Endodermal cell (in vitro differentiated cells): ENCODE measurements at regions not wholly inside any gene's neighbourhood (a gene's known extent, or its start where the extent isn't known, plus 50 kb on each side); places are given as distances from the start of the nearest gene placed in this dataset.

Source experiments
- DNase-seq: peaks from one replicate; pipeline ENCODE4 v3.0.0-alpha.2; 2017
- H3K27ac ChIP-seq: 2 replicates; pipeline ENCODE4 v1.5.1; 2013; ENCODE audit warnings: mild to moderate bottlenecking, low read depth, low read length, moderate library complexity
- H3K27me3 ChIP-seq: 2 replicates; pipeline ENCODE4 v1.6.1; 2013; ENCODE audit warnings: mild to moderate bottlenecking, low read length, moderate library complexity; ENCODE audit not compliant: insufficient read depth, control insufficient read depth, poor library complexity, severe bottlenecking
- H3K36me3 ChIP-seq: 2 replicates; pipeline ENCODE4 v1.7.0; 2013; ENCODE audit warnings: mild to moderate bottlenecking, low read length, moderate library complexity; ENCODE audit not compliant: control insufficient read depth, insufficient read depth
- H3K4me1 ChIP-seq: one replicate; pipeline ENCODE4 v1.7.0; 2013; ENCODE audit warnings: low read length; ENCODE audit not compliant: control insufficient read depth, insufficient read depth
- H3K4me3 ChIP-seq: 2 replicates; pipeline ENCODE4 v1.5.1; 2013; ENCODE audit warnings: mild to moderate bottlenecking, low read length, moderate library complexity
- H3K9ac ChIP-seq: 2 replicates; pipeline ENCODE4 v1.6.1; 2013; ENCODE audit warnings: mild to moderate bottlenecking, low read length, moderate library complexity; ENCODE audit not compliant: poor library complexity, severe bottlenecking; ENCODE audit errors: extremely low read depth
- H3K9me3 ChIP-seq: 2 replicates; pipeline ENCODE4 v1.6.1; 2013; ENCODE audit warnings: mild to moderate bottlenecking, low read length, moderate library complexity; ENCODE audit not compliant: control insufficient read depth
- H3K27ac Mint-ChIP-seq: 2 replicates; pipeline ENCODE4 v1.8.0; 2020; ENCODE audit warnings: mixed read lengths
- H3K27me3 Mint-ChIP-seq: 2 replicates; pipeline ENCODE4 v1.8.0; 2021; ENCODE audit warnings: mild to moderate bottlenecking, mixed read lengths; ENCODE audit not compliant: insufficient read depth
- H3K36me3 Mint-ChIP-seq: 2 replicates; pipeline ENCODE4 v1.8.0; 2020; ENCODE audit warnings: low read depth, mixed read lengths
- H3K4me1 Mint-ChIP-seq: 2 replicates; pipeline ENCODE4 v1.8.0; 2020; ENCODE audit warnings: mixed read lengths
- H3K4me3 Mint-ChIP-seq: 2 replicates; pipeline ENCODE4 v1.8.0; 2020; ENCODE audit warnings: mild to moderate bottlenecking, moderate library complexity, mixed read lengths
- H3K9me3 Mint-ChIP-seq: 2 replicates; pipeline ENCODE4 v1.8.0; 2020; ENCODE audit warnings: mild to moderate bottlenecking, mixed read lengths
- WGBS, 2 experiments: methylation state at CpG; one replicate each; pipeline versions ENCODE4 v1.1.5 to v1.1.7; 2013; ENCODE audit warnings: missing lambda C conversion rate in 2 of 2, mixed read lengths in 1 of 2; ENCODE audit not compliant: insufficient coverage in 1 of 2, insufficient read length in 1 of 2; 5-methylcytosine and 5-hydroxymethylcytosine counted together
- TF ChIP-seq, protein P1 (sequence below): fragments of 200-600 bp; sonication (generic); conservative IDR thresholded peaks from 2 replicates; pipeline ENCODE4 v1.5.0; 2021; ENCODE audit warnings: antibody characterized with exemption, mild to moderate bottlenecking

- Histone ChIP-seq H3K4me1 (no peaks in the 10 kb centered on the region), H3K4me3 (no peak overlapping the region), H3K36me3 (no peaks in the 10 kb centered on the region), H3K9ac (no peak overlapping the region), H3K27ac (no peak overlapping the region), H3K27me3 (no peaks in the 10 kb centered on the region), H3K9me3 (peaks cover 15% of the 10 kb centered on the region)
- H3K4me3 Mint-ChIP-seq = no peak overlapping the region
- WGBS, 2 experiments = 80 to 91% methylated on average over 1 of the region's 1 CpG
- TF ChIP-seq, protein P1, sequence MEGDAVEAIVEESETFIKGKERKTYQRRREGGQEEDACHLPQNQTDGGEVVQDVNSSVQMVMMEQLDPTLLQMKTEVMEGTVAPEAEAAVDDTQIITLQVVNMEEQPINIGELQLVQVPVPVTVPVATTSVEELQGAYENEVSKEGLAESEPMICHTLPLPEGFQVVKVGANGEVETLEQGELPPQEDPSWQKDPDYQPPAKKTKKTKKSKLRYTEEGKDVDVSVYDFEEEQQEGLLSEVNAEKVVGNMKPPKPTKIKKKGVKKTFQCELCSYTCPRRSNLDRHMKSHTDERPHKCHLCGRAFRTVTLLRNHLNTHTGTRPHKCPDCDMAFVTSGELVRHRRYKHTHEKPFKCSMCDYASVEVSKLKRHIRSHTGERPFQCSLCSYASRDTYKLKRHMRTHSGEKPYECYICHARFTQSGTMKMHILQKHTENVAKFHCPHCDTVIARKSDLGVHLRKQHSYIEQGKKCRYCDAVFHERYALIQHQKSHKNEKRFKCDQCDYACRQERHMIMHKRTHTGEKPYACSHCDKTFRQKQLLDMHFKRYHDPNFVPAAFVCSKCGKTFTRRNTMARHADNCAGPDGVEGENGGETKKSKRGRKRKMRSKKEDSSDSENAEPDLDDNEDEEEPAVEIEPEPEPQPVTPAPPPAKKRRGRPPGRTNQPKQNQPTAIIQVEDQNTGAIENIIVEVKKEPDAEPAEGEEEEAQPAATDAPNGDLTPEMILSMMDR = no peak
- H3K27ac Mint-ChIP-seq = no peak overlapping the region
- H3K4me1 Mint-ChIP-seq = peaks cover 2% of the 10 kb centered on the region
- no peaks in the 10 kb centered on the region for H3K27me3 Mint-ChIP-seq
- peaks cover 2% of the 10 kb centered on the region for H3K36me3 Mint-ChIP-seq
- peaks cover 20% of the 10 kb centered on the region for H3K9me3 Mint-ChIP-seq
- no peak for DNase-seq
These were observed 694.1 kb upstream of the ADGRL3 start for GRCh38 chr4:60506061-60506460.

GRCh38 chr4:60522265-60522664 lies 677.9 kb upstream of the ADGRL3 start:
- Histone ChIP-seq H3K9me3 (no peaks in the 10 kb centered on the region), H3K9ac (no peak overlapping the region), H3K27ac (no peak overlapping the region), H3K36me3 (no peaks in the 10 kb centered on the region), H3K27me3 (no peaks in the 10 kb centered on the region), H3K4me1 (no peaks in the 10 kb centered on the region), H3K4me3 (no peak overlapping the region)
- Mint-ChIP-seq H3K27me3 (no peaks in the 10 kb centered on the region), H3K4me3 (no peak overlapping the region), H3K9me3 (no peaks in the 10 kb centered on the region), H3K4me1 (no peaks in the 10 kb centered on the region), H3K36me3 (no peaks in the 10 kb centered on the region), H3K27ac (no peak overlapping the region)
- 88 to 89% methylated on average over 1 to 3 of the region's 3 CpGs for WGBS, 2 experiments
- TF ChIP-seq, protein P1 = no peak
- no peak for DNase-seq

GRCh38 chr4:60531776-60532379 lies 668.2 kb upstream of the ADGRL3 start:
- DNase-seq = no peak
- no peak overlapping the region for H3K9ac ChIP-seq
- Mint-ChIP-seq H3K27me3 (no peaks in the 10 kb centered on the region), H3K4me1 (no peaks in the 10 kb centered on the region), H3K27ac (no peak overlapping the region), H3K4me3 (no peak overlapping the region), H3K9me3 (no peaks in the 10 kb centered on the region), H3K36me3 (no peaks in the 10 kb centered on the region)
- no peaks in the 10 kb centered on the region for H3K9me3 ChIP-seq
- no peaks in the 10 kb centered on the region for H3K27me3 ChIP-seq
- H3K4me3 ChIP-seq = no peak overlapping the region
- 93% methylated on average over 2 of the region's 4 CpGs; no CpG with 5 or more reads in 1 of the 2 experiments for WGBS, 2 experiments
- no peak overlapping the region for H3K27ac ChIP-seq
- no peaks in the 10 kb centered on the region for H3K4me1 ChIP-seq
- no peaks in the 10 kb centered on the region for H3K36me3 ChIP-seq
- TF ChIP-seq, protein P1 = no peak
